C4-2B (cell line): ENCODE measurements at regions not wholly inside any gene's neighbourhood (a gene's known extent, or its start where the extent isn't known, plus 50 kb on each side); places are given as distances from the start of the nearest gene placed in this dataset.

Source experiments
- CTCF ChIP-seq: fragments of 450-650 bp; conservative IDR thresholded peaks from 2 replicates; pipeline ENCODE4 v1.5.1; 2017; ENCODE audit warnings: mild to moderate bottlenecking
- ZFX ChIP-seq: fragments of 450-650 bp; IDR thresholded peaks from 2 replicates; pipeline ENCODE4 v1.6.1; 2017

GRCh38 chr20:11072982-11073381 is 399.2 kb upstream of the JAG1 start:
- TF ChIP-seq CTCF (no peak), ZFX (no peak)
